COR-L47 (cell line): ENCODE measurements at regions not wholly inside any gene's neighbourhood (a gene's known extent, or its start where the extent isn't known, plus 50 kb on each side); places are given as distances from the start of the nearest gene placed in this dataset.

Experiments used
- DNase-seq: peaks from one replicate; lab custom pipeline; 2025; lab: John Stamatoyannopoulos, UW

DNA sequence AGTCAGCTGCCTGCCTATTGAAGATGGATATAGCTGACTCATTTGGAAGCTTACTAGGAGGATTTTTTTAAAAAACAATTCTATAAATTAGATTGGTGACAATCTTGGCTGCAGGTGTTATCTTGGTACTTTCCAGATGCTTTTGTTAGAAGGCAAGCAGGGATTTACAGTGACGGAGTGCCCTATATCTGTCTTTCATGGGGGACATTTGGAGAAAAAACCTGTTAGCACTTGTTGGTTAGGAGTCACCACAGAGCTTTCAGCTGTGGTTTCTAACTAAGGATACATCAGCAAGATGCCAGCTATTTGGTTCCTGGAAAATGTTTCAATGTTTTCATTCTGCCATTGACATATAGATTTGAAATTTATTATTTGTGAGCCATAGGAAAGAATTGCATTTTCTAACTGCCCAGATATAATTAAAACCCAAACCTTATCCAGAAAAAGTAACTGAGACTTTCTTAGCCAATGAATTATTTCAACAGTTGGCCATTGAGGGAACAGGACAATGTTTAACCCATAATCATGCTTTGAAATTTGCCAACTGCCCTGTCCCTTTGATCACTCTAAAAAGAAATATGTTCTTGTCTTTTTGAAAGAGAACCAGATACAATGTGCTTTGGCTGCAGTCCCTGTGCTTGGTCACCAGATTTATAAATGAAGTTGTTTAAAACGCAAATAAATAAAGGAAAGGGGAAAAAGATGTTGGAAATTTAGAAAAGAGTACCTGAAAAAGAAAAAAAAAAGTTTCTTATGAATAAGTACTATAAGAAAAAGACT, 761.0 kb upstream of the CXADR start:
- no peak for DNase-seq

DNA sequence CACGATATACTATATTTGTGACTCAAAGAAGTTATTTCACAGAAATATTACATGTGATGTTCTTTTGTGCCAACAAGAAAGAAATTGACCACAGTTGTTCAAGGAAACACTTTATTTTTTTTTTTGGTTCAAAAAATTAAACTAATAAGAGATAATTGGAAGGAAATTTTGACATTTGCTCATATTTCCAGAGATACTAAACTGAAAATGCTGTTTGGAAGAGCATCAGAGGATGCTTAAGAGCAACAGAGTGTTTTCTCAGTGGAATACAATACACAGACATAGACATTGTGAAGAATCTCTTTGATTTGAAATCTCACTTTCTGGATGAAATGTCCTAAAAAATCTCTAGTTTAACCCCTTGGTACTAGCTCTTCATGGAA, 760.4 kb upstream of the CXADR start:
- no peak for DNase-seq

DNA sequence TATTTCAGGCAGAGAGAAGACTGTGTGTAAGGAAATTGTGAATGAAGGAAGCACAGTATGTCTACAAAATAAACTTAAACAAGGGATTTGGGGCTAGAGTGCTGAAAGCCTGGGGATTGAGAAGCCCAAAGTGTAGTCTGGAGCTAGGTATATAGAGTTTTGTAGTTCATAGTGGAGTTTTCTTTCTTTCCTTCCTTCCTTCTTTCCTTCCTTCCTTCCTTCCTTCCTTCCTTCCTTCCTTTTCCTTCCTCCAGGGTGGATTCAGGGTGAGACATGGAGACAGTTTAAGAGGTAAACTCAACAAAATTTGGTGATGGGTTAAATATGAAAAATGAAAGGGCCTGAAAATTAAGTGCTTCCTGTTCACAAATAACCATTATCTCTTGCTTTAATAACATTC, 757.8 kb upstream of the CXADR start:
- DNase-seq, result no peak

DNA sequence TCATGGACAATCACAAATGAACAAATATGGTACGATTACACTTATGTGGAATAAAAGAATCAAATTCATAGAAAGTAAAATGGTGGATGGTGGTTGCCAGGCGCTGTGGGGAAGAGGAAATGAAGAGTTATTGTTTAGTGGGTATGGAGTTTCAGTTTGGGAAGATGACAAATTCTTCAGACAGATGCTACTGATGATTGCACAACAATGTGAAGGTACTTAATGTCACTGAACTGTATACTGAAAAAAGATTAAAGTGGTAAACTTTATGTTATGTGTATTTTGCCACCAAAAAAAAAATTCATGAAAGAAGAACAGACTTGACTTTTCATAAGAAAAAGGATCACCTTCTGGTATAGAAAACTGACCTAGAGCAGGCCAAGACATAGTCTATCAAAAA, 745.6 kb upstream of the CXADR start:
- no peak for DNase-seq

DNA sequence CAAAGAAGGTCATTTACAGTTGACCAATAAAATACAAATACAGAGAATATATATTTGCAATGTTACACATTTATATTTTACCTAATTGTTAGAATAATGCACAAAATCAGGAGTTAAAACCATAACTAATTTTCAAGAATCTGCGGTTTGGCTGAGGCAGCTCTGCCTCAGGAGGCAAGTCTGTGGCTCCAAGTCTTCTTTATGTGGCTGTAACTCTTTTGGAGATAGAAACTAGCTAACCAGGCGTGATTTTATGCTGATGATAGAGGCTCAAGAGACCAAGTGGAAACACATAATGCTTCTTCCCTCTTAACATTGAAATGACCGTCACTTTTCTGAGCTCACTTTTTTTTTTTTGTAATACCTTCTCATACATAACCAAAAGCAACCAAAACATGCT, 744.7 kb upstream of the CXADR start:
- DNase-seq, result no peak

DNA sequence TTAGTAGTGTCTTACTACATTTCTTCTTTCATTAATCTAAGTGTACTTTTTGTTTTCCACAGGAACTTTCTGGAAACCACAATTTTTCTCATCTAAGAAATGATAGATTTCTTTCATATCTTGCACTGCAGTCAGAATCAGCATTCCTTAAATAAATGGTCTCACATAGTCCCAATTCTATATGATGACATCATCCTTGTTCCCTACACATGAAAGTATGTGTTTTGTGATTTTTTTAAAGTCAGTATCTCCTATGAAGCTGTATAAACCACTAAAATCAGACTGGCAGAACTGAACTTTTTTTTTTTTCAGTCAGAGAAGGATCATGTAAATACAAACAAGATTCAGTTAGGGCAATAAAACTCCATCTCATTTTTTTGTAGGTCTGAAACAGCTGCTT, 742.6 kb upstream of the CXADR start:
- DNase-seq, result no peak

DNA sequence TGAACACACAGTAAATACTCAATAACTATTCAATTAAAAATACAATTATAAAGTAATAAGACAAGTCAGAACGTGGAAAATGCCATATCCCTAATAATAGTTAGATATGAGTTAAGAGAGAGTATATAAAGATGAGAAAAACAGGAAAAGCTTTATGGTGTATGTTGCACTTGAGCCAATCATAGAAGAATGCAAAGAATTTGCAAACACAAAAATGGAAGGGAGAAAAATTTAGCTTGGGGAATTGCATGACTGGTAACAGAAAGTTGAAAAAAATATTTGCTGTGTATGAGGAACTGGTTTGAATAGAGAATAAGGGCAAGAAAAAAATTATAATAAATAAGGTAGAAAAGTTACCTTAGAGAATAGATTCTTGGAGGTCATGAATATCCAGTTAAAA, 739.6 kb upstream of the CXADR start:
- DNase-seq, result no peak

DNA sequence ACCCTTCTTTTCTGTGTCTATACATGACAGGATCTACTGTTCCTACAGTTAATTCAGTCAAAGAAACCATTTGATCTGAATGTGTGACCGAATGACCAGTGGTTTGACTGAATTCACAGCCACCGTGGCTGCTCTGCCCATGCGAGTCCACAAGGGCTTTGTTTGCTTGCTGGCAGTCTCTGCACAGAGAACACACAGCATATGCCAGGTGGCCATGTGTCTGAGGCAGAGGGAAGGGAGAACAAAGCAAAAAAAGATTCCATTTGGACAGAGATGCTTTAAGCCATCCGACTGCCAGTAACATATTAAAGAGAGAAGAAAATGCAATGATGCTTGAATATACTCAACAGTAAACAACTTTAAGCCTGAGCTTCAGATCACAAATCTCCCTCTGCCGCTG, 737.8 kb upstream of the CXADR start:
- DNase-seq, result peak; percentile 4

DNA sequence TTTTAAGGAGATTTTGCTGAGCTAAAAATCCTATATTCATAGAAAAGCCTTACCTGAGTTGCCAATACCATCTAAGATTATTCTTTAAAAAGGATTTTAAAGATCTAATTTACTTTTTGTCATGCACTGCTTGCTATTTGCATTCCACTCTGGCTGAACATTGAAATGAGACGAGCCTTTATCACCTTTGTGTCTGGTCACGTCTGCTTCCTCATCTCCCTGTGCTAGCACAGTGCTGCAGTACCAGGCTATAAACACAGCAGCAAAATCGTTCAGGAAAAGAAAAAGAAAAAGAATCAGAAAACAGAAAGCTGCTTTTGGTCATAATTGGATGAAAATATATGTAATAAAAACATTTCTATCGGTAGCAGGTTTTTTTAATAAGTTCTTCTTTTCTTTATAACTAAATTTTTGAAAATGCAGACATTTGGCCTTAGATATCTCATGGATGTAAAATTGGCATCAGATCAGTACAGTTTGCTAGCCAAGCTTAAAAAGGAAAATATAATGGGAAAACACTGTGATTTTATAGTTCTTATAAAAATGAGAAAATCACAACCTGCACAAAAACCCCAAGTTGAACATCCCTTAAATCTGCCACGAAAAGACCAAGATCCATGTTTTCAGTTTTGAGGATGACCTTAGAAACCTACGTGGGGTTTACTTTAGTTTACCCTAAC, 735.7 kb upstream of the CXADR start:
- no peak for DNase-seq

DNA sequence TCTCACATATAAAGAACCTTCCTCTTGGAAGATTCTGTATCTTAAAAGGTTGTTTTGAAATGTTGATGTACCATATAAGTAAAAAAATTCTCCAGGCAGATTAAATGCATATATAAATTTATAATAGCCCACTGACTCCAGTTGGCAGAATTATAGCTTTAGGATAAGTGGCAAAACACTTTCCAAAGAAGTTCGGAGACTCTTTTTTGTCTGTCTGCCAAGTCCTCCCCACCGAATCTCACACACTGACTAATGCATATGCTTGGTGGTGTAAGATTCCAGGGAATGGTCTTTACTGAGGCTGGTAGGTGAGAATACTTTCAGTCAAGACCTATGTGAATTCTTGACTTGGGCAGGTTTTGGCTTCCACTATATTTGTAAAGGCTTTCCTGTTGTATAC, 724.3 kb upstream of the CXADR start:
- DNase-seq, result no peak

DNA sequence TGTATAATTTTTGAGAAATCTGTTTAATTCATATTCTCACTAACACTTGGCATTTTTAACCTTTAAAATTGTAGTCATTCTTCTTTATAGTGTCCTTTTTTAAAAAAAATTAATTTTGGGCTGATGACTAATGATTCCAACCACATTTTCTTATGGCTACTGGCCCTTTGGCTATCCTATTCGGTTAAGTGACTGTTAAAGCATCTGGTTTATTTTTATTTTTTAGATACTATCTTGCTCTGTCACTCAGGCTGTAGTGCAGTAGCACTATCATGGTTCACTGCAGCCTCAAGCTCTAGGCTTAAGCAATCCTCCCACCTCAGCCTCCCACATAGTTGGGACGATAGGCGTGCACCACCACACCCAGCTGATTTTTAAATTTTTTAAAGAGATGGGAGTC, 723.2 kb upstream of the CXADR start:
- no peak for DNase-seq

DNA sequence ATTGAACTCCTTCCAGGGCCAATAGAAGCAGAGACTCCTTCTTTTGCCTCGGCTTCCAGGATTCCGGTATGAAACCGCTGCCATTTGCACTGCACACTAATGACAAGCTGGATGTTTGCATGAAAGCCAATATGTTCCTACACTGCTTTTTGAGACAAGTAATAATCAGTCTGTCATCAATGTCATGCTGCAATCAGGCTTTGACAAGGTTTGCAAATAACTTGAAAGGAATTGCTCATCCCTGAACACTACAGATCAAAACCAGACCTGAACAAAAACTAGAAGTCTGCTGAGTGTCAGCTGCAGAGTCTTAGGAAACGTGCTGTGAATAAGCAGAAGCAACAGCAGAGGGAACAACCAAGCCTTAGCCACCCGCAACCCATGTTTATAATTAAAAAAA, 720.7 kb upstream of the CXADR start:
- DNase-seq, result no peak

DNA sequence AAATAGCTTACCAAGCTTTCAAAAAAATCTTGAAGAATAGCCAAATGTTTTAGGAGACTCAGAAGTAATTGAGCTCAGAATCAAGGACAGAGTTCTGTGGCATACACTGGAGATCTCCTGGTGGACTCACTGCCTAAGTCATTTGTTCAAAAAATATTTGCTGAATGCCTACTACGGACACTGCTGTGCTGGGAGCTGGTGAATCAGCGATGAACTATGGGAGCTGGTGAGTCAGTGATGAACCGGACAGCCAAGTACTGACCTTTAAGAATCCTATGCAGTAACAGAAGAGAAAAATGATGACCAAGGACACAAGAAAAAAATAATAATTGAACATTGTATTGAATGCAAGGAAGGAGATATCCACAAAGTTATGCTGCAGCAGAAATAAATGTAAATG, 717.9 kb upstream of the CXADR start:
- no peak for DNase-seq

DNA sequence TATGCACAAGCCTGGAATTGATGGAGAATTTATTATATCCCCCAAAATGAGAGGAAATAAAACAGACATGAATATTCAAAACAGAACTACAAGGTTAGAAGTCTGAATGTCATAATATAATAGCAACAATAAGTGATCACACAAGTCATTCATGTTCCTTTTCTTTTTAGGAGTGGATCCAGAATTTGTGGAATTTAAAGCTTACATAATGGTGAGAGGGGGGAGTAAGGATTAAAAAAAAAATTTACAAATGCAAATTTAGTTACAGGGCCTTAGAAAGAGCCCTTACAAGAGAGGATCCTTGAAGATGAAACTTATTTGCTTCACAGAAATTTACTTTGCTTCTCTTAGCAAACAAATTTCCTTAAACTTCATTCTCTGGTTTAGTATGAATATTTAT, 716.1 kb upstream of the CXADR start:
- DNase-seq, result no peak

DNA sequence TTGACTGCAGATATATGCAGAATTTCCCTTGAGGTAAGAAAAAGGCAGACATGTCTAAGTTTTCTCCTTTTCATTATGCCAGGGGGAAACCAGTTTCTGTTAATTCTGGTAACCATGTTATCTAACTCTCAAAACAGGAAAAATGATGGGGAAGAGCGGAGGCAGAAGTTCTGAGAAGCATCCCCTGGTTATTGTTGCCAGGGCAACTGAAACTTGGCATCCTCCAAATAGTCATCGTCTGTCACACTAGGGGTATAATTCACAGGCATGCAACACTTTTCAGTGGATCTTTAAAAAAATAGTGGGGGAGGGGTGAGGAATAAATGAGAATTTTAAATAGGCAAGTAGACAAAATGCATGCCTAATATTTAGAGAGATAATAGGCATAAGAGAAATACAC, 715.3 kb upstream of the CXADR start:
- DNase-seq, result no peak

DNA sequence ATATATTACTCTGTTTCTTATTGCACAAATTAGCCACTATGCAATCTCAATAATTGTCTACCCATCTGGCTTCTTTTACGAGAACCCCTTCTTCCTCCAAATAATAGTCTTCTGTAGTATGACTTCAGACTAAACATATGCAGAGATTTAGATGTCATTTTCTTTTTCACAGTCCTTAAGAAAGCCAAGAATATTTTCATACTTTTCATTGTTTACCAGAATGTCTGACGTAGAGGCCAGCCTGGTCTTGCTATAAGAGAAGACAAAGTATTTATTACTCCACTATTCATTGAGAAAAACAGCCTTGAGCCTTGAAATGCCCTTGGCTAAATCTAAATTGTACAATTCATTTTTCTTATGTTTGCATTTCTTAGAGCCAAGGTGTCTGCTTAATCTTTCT, 714.9 kb upstream of the CXADR start:
- no peak for DNase-seq

DNA sequence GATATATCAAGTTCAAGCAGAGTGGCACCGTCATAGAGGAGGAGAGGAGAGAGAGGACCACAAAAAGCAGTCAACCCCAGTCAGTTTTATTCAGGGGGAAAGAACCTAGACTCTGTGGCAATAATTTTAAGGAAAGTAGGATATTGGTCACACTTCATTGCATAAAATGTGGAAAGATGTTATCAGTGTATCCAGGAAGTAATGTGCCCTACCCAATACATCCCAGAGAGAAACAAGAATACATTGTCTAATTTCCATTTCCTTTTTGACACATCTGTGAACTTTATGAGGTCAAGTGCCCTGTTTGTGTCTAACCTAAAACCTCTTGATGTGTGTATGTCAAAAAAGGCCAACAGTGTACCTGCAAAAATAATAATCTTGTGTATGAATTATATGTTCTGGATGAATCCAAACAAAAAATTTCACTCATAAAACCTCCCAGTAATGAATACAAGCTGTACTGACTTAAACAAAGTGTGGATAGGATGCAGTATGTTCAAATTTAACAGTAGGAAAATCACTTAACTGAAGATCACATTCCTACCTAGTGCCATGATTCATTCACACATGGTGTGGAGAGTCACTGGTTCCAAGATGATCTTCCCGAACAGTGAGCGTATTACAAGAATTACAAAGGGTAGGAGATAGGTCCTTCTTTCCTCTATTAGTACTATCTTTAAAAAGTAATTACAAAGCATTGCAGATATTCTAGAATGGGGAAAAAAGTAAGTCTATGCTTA, 712.1 kb upstream of the CXADR start:
- no peak for DNase-seq

DNA sequence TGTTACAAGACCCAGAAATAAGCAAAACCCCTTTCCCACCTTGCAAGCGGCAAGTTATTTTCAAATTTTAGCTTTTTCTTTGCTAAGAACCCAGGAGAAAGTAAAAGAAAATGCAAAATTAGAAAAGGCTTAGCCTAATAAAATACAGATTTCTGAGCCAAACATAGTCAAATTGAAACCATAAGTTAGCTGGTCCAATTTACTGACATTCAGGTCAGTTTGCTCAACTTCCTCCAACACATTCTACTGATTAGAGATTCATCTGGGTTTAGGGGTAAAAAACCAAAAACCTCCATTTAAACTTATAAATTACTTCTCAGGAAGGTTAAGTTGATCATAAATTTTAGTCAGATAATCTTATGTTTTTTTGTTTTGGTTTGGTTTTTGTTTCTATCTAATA, 701.8 kb upstream of the CXADR start:
- DNase-seq, result no peak

DNA sequence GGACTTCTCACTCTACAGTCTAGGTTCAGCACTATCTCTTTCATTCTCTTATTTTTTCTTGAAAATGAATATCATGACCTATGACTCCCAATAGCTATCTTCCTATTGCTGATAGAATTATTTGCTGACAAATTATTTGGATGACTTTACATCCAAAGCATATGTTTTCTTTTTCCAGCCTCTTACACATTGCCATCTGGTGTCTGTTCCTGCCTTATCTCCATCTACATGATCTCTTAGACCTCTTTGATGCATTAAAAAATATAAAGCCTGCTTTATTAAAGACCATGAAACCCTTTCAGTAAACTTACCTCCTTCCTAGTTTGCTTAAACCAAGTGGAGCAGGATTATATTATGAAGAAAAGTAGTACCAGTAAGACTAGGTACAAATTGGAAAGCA, 700.9 kb upstream of the CXADR start:
- no peak for DNase-seq

DNA sequence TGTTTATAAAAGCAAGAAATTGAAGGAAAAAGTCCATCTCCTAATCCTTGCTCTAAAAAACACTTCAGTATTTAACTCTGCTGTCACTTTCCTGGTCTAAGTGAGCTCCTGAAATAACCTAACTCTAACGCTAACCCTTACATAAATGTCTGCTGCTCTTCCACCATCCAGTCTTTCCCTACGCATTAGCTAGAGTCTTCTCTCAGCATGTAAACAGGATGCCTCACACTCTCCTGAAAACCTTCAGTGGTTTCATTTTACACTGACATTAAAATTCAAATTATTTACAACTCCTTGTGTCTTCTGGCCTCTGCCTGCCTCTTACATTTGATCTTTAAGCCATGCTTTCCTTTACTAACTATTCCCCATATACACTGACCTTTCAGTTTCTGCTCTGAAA, 697.6 kb upstream of the CXADR start:
- no peak for DNase-seq

DNA sequence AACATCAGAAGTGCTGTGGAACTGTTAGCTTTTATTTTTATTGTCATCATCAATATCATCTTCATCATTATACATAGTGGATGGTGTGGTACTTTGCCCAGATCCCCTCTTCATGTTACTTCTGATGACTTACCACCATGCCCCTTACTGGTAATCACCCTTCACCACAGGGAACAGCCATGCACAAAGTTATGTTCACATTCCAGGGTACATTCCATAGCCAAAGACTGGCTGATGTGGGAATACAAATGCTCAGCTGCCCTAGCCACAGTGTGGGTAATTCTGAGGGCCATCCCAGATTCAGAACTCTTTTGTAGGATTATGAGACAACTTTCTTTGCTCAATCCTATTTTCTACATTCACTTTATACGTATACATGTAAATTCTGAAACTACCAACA, 691.3 kb upstream of the CXADR start:
- DNase-seq, result no peak

DNA sequence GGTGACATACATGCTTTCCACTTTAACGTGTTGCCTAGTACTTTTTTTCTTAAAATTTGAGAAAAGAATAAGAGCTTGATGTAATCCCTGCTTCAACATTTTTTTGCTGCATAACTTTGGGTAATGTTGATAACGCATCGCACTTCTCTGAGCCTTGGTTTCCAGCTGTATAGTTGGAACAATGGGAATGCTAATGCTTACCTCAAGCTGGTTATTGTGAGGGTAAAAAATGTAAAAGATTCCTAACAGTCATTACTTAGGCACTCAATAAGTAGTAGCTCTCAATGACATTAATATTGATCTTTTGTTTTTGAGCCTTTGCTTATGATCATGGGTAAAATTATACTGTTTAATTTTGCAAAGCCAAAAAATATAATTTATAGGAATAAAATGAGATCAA, 683.3 kb upstream of the CXADR start:
- DNase-seq, result no peak

DNA sequence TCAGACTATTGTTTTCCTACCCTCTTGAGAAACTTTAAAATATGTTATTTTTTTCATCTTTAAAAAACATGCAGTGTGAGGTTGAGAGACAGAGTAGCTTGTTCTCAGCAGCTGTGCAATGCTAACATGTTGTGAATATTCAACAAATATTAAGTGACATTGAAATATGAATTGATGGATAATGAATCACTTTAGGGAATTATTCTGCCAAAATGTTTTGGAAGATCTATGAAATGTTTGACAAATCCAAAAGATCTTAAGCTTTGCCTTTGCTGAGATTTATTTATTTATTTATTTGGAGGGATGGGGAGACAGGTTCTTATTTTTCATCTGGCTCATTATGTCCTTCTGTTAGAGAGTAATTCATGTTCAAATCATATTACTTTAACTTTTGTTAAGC, 680.1 kb upstream of the CXADR start:
- no peak for DNase-seq
